ENCODE measurements at regions not wholly inside any gene's neighbourhood (a gene's known extent, or its start where the extent isn't known, plus 50 kb on each side); places are given as distances from the start of the nearest gene placed in this dataset.
"Not testable (repeated sequence)": the region's sequence is repeated elsewhere in the genome, so short reads cannot be mapped to it uniquely, and the experiment has no call there.

DNA sequence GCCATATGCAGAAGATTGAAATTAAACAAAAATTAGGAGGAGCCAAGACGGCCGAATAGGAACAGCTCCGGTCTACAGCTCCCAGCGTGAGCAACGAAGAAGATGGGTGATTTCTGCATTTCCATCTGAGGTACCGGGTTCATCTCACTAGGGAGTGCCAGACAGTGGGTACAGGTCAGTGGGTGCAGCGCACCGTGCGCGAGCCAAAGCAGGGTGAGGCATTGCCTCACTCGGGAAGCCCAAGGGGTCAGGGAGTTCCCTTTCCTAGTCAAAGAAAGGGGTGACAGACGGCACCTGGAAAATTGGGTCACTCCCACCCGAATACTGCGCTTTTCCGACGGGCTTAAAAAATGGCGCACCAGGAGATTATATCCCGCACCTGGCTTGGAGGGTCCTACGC is 379.0 kb upstream of the CLEC14A start:
- TF ChIP-seq, protein P1, sequence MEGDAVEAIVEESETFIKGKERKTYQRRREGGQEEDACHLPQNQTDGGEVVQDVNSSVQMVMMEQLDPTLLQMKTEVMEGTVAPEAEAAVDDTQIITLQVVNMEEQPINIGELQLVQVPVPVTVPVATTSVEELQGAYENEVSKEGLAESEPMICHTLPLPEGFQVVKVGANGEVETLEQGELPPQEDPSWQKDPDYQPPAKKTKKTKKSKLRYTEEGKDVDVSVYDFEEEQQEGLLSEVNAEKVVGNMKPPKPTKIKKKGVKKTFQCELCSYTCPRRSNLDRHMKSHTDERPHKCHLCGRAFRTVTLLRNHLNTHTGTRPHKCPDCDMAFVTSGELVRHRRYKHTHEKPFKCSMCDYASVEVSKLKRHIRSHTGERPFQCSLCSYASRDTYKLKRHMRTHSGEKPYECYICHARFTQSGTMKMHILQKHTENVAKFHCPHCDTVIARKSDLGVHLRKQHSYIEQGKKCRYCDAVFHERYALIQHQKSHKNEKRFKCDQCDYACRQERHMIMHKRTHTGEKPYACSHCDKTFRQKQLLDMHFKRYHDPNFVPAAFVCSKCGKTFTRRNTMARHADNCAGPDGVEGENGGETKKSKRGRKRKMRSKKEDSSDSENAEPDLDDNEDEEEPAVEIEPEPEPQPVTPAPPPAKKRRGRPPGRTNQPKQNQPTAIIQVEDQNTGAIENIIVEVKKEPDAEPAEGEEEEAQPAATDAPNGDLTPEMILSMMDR (IDR thresholded peaks at IDR 0.05) = not testable (repeated sequence)
- TF ChIP-seq EZH2 (IDR thresholded peaks at IDR 0.05) = not testable (repeated sequence)

Data from neural progenitor cell (in vitro differentiated cells).